ENCODE measurements at regions not wholly inside any gene's neighbourhood (a gene's known extent, or its start where the extent isn't known, plus 50 kb on each side); places are given as distances from the start of the nearest gene placed in this dataset.
"Not testable (repeated sequence)": the region's sequence is repeated elsewhere in the genome, so short reads cannot be mapped to it uniquely, and the experiment has no call there.

DNA sequence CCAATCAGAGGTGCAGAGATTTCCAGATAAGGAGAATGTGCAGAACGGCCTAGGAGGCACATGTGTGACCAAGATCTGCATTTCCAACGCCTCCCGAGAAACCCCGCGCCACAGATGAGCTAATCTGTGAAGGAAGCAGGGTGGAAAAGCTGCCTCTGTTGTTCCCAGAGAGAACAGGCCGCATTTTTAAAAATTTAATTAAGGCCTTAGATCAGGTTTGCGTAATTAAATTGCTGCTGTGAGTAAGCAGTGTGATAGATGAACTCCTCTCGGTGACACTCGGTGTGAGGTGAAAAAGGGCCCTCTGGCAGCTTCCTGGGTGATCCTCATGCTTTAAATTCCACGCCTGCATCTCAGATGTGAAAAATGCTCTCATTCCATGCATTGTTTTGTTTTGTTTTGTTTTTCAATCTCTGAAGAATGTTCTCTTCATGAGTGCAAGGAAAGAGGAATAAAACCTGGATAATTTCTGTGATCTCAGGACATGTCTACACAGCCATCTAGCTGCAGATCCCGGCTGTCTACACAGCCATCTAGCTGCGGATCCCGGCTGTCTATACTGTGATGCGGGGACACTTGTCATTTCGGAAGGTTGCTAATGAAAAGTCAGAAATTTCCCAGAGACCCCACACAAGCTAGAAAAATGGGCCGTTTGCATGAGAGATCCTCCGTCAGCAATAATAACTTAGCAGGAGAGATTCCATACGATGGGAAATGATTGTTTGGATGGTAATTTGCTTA is 1398.9 kb downstream of the BRD1 start:
- in situ Hi-C loops (cut with HindIII; ENCODE audit: low sequenced_read_pairs), result no loop called here

DNA sequence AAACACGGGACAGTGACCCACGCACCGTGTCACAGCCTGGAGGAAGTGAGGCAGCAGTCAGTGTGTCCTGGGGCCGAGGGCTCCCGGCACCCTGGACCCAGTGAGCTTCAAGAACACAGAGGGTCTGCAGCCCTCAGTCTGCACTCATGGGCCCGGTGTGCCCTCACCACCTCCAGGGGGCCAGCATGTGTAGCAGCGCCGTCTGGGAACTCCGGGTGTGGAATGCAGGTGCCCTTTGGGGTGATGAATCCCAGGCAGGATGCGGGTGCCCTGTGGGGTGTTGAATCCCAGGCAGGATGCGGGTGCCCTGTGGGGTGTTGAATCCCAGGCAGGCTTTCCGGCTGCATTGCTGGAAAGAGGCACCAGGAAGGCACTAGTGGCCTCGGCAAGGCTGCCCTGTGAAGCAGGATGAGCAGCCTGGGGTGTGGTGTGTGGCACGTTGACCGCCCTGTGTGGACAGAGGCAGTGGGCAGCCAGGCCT is 1399.9 kb downstream of the BRD1 start:
- in situ Hi-C loops (cut with HindIII; ENCODE audit: low sequenced_read_pairs), result no loop called here

DNA sequence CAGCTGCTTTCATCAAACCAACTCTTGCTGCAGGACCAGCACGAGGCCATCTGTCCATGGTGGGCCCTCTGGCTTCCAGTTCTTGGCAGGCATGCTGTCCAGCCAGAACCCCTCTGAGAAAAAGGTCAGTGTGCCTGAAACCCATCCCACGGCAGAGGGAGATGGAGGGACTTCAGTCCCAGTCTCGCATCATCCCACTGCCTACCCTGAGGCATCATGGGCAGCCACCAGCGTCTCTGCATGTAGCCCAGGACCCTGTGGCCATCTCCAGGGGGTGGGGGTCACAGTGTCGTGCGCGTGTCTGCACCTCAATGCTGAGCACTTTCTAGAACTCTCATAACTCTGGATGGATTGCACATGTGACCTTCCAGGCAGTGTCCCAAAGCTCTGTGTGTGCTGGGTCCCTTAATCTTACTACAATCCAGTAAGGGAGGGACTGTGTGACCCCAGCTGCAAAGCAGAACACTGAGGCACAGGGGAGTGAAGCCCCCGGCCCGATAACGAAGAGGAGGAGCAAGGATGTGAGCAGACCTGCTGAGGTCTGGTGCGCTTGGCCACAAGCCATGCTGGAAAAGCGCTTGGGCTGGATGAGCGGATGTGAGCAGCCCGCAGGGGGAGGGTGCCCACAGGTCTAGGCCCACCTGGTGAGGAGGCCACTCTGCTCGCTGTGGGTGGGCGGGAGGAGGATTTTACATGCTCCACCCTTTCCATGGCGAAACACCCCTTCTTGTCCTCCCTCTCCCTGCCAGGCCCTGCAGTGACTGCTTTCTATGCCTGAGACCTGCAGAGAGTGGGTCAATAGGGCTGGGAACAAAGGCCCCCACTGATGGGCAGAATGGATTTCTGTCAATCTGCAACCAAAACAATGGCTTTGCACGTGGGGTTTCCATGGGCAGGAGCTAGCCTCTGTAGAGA is 1401.0 kb downstream of the BRD1 start:
- in situ Hi-C loops (cut with HindIII; ENCODE audit: low sequenced_read_pairs), result no loop called here

DNA sequence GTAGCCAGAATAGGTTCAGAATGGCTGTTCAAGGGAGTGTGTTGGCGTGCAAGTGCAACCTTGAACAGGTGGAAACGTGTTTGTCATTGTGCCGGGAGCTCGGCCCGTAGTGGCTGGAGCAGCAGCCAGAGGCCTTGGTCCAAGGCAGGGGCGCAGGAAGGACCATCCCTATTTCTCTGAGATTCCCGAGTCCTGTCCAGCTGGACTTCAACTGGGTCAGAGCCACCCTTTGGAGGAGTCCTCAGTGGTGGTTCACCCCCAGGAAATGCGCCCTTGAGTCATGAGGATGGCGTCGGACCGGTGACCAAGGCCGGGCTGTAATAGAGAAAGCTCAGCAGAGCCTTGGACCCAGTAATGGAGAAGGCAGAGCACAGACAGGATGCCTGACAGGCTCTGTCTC is 1402.0 kb downstream of the BRD1 start:
- in situ Hi-C loops (cut with HindIII; ENCODE audit: low sequenced_read_pairs), result no loop called here

DNA sequence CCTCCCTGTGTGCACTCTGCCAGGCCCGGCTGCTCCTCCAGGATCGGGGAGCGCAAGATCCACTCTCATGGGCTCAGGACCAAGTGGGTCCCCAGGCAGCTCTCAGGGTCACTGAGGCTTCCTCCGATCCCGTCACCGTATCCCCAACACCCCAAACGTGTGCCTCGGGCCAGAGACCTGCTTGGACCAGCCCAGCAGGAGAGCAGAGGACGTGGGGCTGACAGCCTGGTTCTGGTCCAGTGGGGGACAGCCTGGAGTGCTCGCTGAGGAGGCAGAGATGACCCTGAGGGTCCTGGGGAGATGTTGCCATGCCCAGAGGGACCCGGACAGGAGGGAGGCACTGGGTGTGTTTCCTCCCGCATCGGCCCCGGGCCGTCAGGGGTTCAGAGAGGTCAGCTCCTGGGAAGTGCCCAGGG is 1402.6 kb downstream of the BRD1 start:
- in situ Hi-C loops (cut with HindIII; ENCODE audit: low sequenced_read_pairs), result no loop called here

DNA sequence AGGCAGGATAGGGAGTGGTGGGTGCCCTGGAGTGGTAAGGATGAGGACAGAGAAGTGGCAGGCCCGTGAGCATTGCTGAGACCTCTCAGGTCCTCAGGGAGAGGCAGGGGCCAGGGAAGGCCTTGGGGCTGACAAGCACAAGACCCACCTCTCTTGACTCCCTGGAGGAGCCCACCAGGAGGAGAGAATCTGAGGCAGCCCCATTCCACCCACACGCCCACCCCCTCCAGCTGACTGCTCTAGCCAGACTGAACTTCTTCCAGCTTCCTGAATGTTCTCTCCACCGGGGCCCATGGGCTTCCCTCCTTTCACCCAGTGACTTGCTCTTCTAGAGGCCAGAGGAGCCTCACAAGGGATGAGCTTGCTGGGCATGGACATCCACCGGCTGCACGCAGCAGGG is 1403.0 kb downstream of the BRD1 start:
- in situ Hi-C loops (cut with HindIII; ENCODE audit: low sequenced_read_pairs), result no loop called here

DNA sequence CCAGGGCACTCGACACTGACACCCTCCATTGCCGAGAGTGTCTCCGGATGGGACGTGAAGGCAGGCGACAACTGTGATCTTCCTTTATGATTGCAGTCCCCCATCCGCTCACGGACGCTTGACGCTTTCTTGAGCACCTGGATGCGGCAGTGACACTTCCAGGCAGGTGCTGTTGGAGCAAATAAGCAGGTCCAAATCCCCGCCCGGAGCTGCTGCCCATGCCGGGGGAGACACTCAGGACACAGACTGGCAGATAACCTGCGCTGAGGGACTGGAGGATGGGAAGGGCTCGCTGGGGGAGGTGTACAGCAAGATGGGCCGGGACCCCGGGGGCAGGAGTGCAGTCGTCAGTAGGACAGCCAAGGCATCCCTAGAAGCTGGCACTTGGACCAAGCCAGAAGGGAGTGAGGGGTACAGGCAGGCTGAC is 1403.5 kb downstream of the BRD1 start:
- in situ Hi-C loops (cut with HindIII; ENCODE audit: low sequenced_read_pairs), result no loop called here

DNA sequence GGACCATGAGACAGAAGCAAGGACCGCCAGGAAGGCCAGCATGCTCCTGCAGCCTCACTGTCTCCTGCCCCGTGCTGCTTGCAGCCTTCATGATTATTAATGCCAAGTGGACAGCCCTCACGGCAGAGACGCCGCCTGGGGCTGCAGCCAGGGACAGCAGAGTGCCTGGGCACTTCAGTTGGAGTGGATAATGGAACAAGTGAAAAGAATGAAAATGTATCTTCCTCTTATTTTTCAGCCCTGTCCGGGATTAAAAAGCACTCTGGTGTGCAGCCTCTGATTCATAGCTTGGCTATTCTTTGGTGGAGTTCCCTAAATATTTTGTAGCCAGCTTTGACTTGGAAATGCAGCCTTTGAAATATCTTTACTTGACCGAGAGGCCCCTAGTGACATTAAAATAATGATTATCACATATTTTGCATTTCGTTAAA is 1404.2 kb downstream of the BRD1 start:
- in situ Hi-C loops (cut with HindIII; ENCODE audit: low sequenced_read_pairs), result no loop called here

DNA sequence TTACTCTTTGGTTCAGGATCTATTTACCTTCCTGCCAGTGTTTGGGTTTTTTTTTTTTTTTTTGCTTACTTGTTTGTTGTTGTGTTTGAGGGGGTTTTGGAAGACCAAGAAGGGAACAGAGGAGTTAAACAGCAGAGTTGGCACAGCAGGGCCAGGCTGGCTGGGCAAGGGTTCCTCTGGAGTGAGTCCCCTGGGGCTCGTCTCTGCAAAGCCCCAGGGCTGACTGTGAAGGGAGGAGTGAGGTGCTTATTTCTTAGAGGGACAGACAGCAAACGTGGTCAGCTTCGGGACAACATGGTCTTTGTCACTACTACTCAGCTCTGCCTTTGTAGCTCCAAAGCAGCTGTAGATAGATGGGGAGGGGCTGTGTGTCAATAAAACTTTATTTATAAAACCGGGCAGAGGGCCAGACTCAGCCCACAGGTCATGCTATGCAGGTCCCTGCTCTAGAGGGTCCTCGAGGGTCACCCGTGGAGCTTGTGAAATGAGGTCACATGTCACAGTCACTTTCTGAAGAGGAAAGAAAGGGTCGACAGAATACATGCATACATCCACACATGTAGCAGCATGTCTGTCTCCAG is 1404.7 kb downstream of the BRD1 start:
- in situ Hi-C loops (cut with HindIII; ENCODE audit: low sequenced_read_pairs), result no loop called here

DNA sequence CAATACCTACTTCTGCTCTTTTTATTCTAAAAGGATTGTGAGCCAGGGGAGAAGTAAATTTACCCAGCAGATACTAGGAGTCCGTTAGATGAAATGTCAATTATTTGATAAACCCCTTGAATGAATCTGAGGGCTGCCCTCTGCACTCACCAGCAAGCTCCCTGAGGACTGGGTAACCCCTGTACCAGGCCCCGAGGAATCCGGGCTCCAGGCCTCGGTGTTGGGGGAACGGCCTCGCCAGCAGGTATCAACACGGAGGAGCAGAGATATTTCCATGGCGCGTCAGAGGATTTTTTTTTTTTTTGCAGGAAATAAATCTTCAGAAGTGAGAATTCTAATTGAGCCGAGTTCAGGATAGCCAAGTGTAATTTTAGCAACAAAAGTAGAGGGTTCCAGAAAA is 1408.8 kb downstream of the BRD1 start:
- in situ Hi-C loops (cut with HindIII; ENCODE audit: low sequenced_read_pairs), result no loop called here

DNA sequence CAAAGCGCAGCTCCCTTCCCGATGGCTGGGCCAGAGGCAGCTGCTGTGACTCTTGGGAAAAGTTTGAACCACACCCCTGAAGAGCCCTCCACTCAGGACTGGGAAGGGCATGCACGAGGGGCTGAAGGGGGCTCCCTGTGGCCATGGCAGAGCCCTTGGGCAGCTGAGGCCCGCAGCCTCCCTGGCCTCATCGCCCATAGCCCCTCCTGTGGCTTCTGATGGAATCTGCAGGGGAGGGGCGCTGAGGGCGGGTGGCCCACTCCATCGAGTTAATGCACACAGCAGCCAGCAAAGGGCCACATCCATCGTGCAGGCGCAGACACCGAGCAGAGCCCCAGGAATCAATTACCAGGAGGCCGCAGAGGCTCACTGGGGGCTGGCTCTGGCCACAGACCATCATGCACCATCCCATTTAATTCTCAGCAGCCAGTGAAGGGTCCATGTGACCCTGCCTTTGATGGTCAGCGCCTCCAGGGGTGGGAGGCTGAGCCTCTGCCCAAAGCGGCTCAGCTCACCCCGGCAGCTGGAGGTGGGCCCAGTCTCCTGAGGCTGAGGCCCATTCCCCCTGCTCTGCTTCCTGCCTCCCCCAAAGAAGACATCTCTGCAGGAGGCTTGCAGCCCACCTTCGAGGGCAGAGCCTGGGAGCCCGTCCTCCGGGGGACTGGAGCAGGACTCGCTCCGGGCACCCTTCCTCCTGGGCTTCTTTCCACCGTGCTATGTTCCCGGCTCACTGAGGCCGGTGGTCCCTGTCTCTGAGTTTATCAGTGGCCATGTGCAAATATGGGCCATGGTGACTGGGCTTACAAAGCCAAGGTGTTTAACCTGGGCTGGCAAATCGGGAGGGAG is 1410.2 kb downstream of the BRD1 start:
- in situ Hi-C loops (cut with HindIII; ENCODE audit: low sequenced_read_pairs), result no loop called here

DNA sequence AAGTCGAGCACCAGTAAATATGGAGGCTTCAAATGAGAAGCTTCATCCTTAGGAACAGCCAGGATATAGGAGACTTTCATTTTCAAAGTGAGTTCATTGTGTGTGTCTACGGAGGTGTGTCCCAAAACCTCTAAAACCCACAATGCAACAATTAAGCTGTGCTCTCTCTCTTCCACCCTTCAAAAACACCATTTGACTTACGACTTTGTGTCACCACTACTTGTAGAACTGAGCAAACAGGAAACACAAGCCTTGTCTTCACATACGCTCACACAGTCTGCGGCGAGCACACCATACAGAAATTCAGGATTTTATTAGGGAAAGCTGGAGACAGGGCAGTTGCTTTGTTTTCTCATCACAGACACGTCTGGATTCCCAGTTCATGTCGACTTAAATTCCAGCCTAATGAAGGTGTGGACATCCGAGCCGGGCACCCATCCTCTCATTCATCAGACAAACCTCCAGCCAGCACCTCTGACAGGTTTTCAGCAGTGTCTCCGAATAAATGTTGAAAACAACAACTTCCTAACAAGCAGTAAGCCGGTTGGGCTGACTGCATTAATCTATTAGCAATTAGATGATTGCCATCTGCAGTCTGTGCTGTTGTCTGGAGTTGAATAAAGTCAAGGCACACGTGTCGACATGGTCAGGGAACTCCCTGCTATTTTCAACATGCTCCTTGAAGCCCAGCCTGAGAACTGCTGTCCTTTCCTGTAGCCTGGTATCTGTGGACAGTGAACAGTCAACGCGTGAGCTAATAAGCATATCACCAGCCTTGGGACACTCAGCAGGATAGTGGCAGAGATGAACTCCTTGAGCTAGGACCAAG is 1411.1 kb downstream of the BRD1 start:
- in situ Hi-C loops (cut with HindIII; ENCODE audit: low sequenced_read_pairs), result no loop called here

DNA sequence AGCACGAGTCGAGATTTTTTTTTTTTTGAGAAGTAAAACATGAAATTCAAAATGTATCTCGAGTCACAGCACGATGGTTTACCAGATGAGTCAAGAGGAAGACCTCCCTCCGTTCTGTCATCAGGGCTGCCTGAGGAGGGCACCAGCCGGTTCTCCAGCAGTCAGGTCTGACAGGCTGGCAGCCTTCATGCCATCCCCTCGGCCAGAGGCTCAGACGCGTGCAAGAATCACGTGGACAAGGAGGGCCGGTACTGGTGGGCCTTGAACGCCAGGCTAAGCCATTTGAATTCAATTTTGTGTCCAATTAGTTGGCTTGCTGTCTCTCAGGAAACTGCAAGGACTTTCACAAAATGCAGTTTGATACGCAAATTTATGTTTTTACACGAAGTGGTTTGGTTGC is 1412.2 kb downstream of the BRD1 start:
- in situ Hi-C loops (cut with HindIII; ENCODE audit: low sequenced_read_pairs), result no loop called here

DNA sequence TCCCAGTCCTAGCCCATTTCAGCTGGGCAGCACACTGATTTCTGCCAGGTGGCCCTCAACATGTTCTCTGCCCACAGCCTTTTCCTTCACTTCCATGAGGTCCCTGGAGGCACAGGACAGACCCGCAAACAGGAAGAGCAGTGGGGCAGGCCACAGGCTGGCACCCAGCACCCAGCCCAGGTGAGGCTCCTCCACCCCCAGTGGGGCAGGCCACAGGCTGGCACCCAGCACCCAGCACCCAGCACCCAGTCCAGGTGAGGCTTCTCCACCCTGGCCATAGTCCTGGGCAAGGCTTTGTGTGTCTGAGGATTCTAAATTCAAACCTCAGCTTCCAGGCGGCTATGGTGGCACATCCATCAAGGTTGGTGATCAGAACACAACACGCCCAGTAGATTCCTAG is 1413.0 kb downstream of the BRD1 start:
- in situ Hi-C loops (cut with HindIII; ENCODE audit: low sequenced_read_pairs), result no loop called here

DNA sequence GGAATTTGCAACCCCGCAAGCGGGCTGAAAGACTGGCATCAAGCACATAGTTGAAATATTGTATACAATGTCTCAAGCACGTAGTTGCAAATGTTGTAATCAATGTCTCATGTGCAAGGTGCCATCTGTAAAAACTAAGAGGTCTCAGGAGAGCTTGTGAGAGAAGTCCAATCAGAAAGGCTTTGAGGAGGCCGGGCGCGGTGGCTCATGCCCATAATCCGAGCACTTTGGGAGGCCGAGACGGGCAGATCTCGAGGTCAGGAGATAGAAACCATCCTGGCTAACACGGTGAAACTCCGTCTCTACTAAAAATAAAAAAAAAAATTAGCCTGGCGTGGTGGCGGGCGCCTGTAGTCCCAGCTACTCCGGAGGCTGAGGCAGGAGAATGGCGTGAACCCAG is 1414.7 kb downstream of the BRD1 start:
- in situ Hi-C loops (cut with HindIII; ENCODE audit: low sequenced_read_pairs), result not testable (repeated sequence)

DNA sequence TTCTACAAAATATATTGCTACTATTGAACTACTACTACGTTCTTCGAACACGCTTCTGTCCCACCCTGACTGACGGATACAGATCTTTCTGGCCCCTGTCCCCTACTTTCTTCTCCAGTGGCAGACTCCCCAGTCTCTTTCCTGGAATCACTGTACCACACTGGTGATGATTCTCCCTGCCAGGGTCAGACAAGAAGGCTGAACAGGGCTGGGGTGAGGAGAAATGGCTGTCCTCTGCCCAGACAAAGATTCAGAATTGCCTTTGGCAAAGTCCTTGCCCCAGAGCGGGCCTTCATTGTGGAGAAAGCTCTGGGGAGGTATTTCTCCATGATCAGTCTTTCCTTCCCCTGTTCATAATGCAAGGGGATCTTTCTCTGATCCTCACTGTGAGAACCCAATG is 1417.1 kb downstream of the BRD1 start:
- in situ Hi-C loops (cut with HindIII; ENCODE audit: low sequenced_read_pairs), result no loop called here

DNA sequence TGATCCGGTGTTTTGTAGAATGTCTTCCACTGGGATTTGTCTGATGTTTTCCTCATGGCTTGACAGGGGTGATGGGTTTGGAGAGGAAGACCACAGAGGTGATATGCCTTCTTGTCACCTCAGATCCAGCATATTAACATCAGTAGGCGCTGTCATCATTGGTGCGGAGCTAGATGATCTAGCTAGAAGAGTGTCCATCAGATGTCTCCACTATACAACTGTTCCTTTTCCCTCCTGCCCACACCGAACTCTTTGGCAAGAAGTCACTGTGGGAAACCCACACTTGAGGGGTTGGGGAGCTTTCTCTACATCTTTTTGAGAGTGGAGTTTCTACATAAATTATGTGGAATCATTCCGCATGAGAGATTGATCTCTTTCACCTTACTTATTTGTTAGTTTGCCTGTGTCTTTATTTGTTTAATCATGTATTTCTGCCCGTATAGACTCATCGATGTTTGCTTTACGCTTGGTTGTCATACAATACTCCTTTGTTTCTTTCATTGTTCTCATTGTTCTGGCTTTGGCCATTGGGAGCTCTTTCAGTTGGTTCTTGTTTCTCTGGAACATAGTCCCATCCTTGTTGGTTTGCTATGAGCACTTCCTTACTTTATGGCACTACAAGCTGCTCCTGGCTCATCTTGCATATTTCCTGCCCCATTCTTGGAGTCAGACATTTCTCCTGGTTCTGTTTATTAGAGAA is 1420.3 kb downstream of the BRD1 start:
- in situ Hi-C loops (cut with HindIII; ENCODE audit: low sequenced_read_pairs), result no loop called here

DNA sequence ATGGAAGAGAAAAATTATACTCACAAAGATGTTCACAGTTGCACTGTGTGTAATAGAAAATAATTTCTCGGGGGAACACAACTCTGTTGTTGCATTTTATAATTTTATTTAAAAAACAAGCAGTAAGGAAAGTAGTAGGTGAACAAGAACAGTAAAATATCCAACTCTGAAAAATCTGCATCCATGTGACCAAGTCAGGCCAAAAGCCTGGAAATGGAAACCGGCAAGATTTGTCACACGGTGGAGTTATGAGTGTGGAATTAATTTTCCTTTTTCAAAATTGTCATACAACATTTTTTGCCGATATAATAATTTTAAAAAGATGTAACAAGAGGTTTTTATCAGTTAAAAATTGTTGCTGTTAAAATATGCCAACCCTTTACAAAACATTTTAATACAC is 1421.5 kb downstream of the BRD1 start:
- in situ Hi-C loops (cut with HindIII; ENCODE audit: low sequenced_read_pairs), result no loop called here

DNA sequence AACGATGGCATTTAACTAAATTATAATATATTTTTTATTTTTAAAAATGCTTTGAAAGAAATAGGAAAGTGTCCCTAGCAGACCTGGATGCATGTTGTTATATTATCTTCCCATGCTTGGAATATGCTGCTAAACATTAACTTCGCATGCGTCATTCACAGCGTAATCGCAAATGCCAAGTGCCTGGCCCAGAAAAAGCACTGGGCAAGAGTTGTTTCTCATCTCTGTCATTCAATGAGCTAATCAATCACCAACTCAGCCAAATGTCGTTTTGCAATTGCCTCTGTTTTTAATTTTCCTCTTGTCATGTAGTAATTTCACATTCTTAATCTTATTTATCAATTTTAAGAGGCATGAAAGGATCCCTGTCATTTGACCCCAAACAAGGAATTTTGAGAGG is 1421.9 kb downstream of the BRD1 start:
- in situ Hi-C loops (cut with HindIII; ENCODE audit: low sequenced_read_pairs), result no loop called here

Data from DLD1 (cell line).